ENCODE measurements at regions not wholly inside any gene's neighbourhood (a gene's known extent, or its start where the extent isn't known, plus 50 kb on each side); places are given as distances from the start of the nearest gene placed in this dataset.

GRCh38 chr4:145290955-145291354 is 110.6 kb upstream of the OTUD4 start:
- Histone ChIP-seq H3K9me2 (ENCODE audit: insufficient read depth) (no peaks in the 10 kb centered on the region), H3K79me2 (ENCODE audit: low read depth) (no peaks in the 10 kb centered on the region), H3K4me2 (no peak overlapping the region), H2AFZ (no peak overlapping the region), H3K4me1 (replicated peaks; ENCODE audit: insufficient read depth) (no peaks in the 10 kb centered on the region), H3K27ac (no peak overlapping the region), H3K9me3 (ENCODE audit: insufficient read depth, low read depth) (no peaks in the 10 kb centered on the region), H3F3A (ENCODE audit: insufficient read depth, low read depth) (no peaks in the 10 kb centered on the region), H3K4me3 (no peak overlapping the region), H3K27me3 (ENCODE audit: insufficient read depth, low read depth) (no peaks in the 10 kb centered on the region), H4K20me1 (ENCODE audit: insufficient read depth) (no peaks in the 10 kb centered on the region), H3K36me3 (ENCODE audit: low read depth) (no peaks in the 10 kb centered on the region)
- intact Hi-C loops (cut with micrococcal nuclease; ENCODE audit: unreplicated experiment), result no loop called here
- TF ChIP-seq EZH2 (IDR thresholded peaks at IDR 0.05; ENCODE audit: low read depth), result no peak
- TF ChIP-seq, protein P1, sequence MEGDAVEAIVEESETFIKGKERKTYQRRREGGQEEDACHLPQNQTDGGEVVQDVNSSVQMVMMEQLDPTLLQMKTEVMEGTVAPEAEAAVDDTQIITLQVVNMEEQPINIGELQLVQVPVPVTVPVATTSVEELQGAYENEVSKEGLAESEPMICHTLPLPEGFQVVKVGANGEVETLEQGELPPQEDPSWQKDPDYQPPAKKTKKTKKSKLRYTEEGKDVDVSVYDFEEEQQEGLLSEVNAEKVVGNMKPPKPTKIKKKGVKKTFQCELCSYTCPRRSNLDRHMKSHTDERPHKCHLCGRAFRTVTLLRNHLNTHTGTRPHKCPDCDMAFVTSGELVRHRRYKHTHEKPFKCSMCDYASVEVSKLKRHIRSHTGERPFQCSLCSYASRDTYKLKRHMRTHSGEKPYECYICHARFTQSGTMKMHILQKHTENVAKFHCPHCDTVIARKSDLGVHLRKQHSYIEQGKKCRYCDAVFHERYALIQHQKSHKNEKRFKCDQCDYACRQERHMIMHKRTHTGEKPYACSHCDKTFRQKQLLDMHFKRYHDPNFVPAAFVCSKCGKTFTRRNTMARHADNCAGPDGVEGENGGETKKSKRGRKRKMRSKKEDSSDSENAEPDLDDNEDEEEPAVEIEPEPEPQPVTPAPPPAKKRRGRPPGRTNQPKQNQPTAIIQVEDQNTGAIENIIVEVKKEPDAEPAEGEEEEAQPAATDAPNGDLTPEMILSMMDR (conservative IDR thresholded peaks at IDR 0.05), result no peak
- ChIA-PET CTCF (no interaction called here), POLR2A (ENCODE audit: unreplicated experiment) (no interaction called here)
- DNase-seq, result no peak
- no TSS peak for BruUV-seq (replicated peaks)

DNA sequence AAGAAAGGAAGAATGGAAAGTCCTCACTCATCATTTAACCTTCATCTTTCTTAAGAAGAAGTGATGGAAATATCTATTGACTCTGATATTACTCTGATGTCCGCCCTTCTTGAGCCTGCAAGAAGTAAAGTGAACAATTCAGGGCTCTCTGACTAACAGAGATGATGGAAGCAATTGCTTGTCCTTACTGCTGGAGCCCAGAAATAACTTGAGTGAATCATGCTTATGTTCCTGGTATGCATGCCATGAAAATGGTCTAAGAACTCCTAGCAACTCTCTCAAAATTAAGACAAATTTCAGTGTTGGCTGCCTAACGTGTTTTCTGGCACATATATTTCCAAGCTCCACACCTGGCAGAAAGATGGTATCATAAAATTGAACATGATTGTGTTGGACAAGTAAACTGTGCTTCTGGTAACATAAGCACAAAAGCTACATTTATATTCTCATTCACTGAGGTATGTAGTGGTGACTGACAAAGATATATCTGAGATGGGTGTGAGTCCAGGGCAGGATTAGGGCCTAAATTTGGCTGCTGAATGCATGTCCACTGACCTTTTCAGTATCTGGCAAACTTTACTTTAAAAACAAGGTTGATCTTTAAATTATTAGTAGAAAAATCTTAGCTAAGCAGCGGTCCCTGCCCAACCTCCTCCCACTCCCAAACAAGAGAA is 109.2 kb upstream of the OTUD4 start:
- no peaks in the 10 kb centered on the region for H3F3A ChIP-seq (ENCODE audit: insufficient read depth, low read depth)
- POLR2A ChIA-PET (ENCODE audit: unreplicated experiment), result no interaction called here
- no peaks in the 10 kb centered on the region for H3K79me2 ChIP-seq (ENCODE audit: low read depth)
- H3K36me3 ChIP-seq (ENCODE audit: low read depth), result no peaks in the 10 kb centered on the region
- H3K9me2 ChIP-seq (ENCODE audit: insufficient read depth), result no peaks in the 10 kb centered on the region
- TF ChIP-seq EZH2 (IDR thresholded peaks at IDR 0.05; ENCODE audit: low read depth), result no peak
- TF ChIP-seq, protein P1 (conservative IDR thresholded peaks at IDR 0.05), result no peak
- no peaks in the 10 kb centered on the region for H3K9me3 ChIP-seq (ENCODE audit: insufficient read depth, low read depth)
- H4K20me1 ChIP-seq (ENCODE audit: insufficient read depth), result no peaks in the 10 kb centered on the region
- no peaks in the 10 kb centered on the region for H3K27me3 ChIP-seq (ENCODE audit: insufficient read depth, low read depth)
- H2AFZ ChIP-seq, result no peak overlapping the region
- no peak overlapping the region for H3K27ac ChIP-seq
- H3K4me3 ChIP-seq, result no peak overlapping the region
- CTCF ChIA-PET, result no interaction called here
- H3K4me2 ChIP-seq, result no peak overlapping the region
- no peak for DNase-seq
- no peaks in the 10 kb centered on the region for H3K4me1 ChIP-seq (replicated peaks; ENCODE audit: insufficient read depth)
- no TSS peak for BruUV-seq (replicated peaks)
- intact Hi-C loops (cut with micrococcal nuclease; ENCODE audit: unreplicated experiment), result no loop called here

DNA sequence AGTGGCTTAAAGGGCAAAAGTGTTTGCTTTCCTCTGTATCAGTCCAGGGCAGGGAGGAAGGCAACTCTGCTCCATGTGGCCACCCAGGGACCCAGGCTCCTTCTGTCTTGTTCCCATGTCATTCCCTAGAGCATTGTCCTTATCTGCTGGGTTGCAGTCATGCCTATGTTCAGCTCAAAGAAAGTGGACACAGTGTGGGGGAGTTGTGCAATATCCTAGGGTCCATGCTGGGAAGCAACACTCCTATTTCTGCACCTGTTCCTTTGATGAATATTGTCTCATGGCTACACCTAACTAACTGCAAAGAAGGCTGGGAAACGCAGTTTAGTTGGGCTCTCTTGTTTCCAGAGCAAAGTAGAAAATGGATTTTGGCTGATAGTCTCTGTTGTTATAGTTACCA is 107.0 kb upstream of the OTUD4 start:
- POLR2A ChIA-PET (ENCODE audit: unreplicated experiment), result no interaction called here

More for the DNA sequence above, 107.0 kb upstream of the OTUD4 start:
- intact Hi-C loops (cut with micrococcal nuclease; ENCODE audit: unreplicated experiment), result no loop called here
- H3K4me1 ChIP-seq (replicated peaks; ENCODE audit: insufficient read depth), result no peaks in the 10 kb centered on the region
- no peaks in the 10 kb centered on the region for H3K9me2 ChIP-seq (ENCODE audit: insufficient read depth)
- CTCF ChIA-PET, result no interaction called here
- no peaks in the 10 kb centered on the region for H4K20me1 ChIP-seq (ENCODE audit: insufficient read depth)
- H3K27ac ChIP-seq, result no peak overlapping the region
- no TSS peak for BruUV-seq (replicated peaks)
- no peak overlapping the region for H2AFZ ChIP-seq
- no peaks in the 10 kb centered on the region for H3F3A ChIP-seq (ENCODE audit: insufficient read depth, low read depth)
- H3K4me2 ChIP-seq, result no peak overlapping the region
- DNase-seq, result no peak
- TF ChIP-seq, protein P1 (conservative IDR thresholded peaks at IDR 0.05), result no peak
- TF ChIP-seq EZH2 (IDR thresholded peaks at IDR 0.05; ENCODE audit: low read depth), result no peak
- H3K4me3 ChIP-seq, result no peak overlapping the region
- H3K79me2 ChIP-seq (ENCODE audit: low read depth), result no peaks in the 10 kb centered on the region
- H3K9me3 ChIP-seq (ENCODE audit: insufficient read depth, low read depth), result no peaks in the 10 kb centered on the region
- no peaks in the 10 kb centered on the region for H3K27me3 ChIP-seq (ENCODE audit: insufficient read depth, low read depth)
- H3K36me3 ChIP-seq (ENCODE audit: low read depth), result no peaks in the 10 kb centered on the region
